Common myeloid progenitor, CD34-positive (primary cell): ENCODE measurements at regions not wholly inside any gene's neighbourhood (a gene's known extent, or its start where the extent isn't known, plus 50 kb on each side); places are given as distances from the start of the nearest gene placed in this dataset.

Experiments
- CTCF ChIA-PET: fragments of 350-600 bp; sonication (Branson Sonifier 250); formaldehyde crosslinking; loops from one replicate; lab custom pipeline; 2021; ENCODE audit warnings: antibody characterized with exemption; lab: Charles Lee
- POLR2A ChIA-PET: fragments of 350-600 bp; sonication (Branson Sonifier 250); formaldehyde crosslinking; loops from one replicate; lab custom pipeline; 2021; ENCODE audit warnings: antibody characterized with exemption; lab: Charles Lee
- DNase-seq, 3 donors: peaks; one replicate each; pipeline versions ENCODE4 v3.0.0 to v3.0.0-alpha.2; 2013
- H3K27ac ChIP-seq, 2 experiments: 1 replicate in 1 of 2; 2 replicates in 1 of 2; pipeline ENCODE4 v1.7.0; 2013; ENCODE audit warnings: inconsistent platforms in 2 of 2, low read length in 2 of 2, mild to moderate bottlenecking in 2 of 2, low read depth in 1 of 2, moderate library complexity in 1 of 2; ENCODE audit not compliant: severe bottlenecking in 2 of 2, insufficient read depth in 1 of 2, poor library complexity in 1 of 2
- H3K27me3 ChIP-seq, 5 experiments: replicated peaks in 2 of 5; 1 replicate in 3 of 5; 2 replicates in 2 of 5; pipeline versions ENCODE4 v1.6.1 to v1.7.0; 2013; ENCODE audit warnings: low read length in 4 of 5, mild to moderate bottlenecking in 2 of 5, moderate library complexity in 2 of 5, inconsistent platforms in 1 of 5; ENCODE audit not compliant: insufficient read depth in 5 of 5, control insufficient read depth in 4 of 5
- H3K36me3 ChIP-seq, 4 experiments: 1 replicate in 2 of 4; 2 replicates in 2 of 4; pipeline versions ENCODE4 v1.6.1 to v1.7.0; 2013; ENCODE audit warnings: low read length in 3 of 4, control low read depth in 1 of 4, mild to moderate bottlenecking in 1 of 4; ENCODE audit not compliant: control insufficient read depth in 4 of 4, insufficient read depth in 4 of 4
- H3K4me1 ChIP-seq, 4 experiments: 1 replicate in 3 of 4; 2 replicates in 1 of 4; pipeline versions ENCODE4 v1.6.1 to v1.7.1; 2013; ENCODE audit warnings: low read length in 3 of 4, mild to moderate bottlenecking in 3 of 4, control low read depth in 1 of 4, inconsistent platforms in 1 of 4, moderate library complexity in 1 of 4; ENCODE audit not compliant: control insufficient read depth in 4 of 4, insufficient read depth in 4 of 4; ENCODE audit errors: control extremely low read depth in 1 of 4
- H3K4me3 ChIP-seq, 7 experiments: 1 replicate in 4 of 7; 2 replicates in 3 of 7; pipeline versions ENCODE4 v1.5.1 to v1.7.0; 2013; ENCODE audit warnings: mild to moderate bottlenecking in 7 of 7, low read length in 6 of 7, moderate library complexity in 6 of 7, inconsistent platforms in 2 of 7, low read depth in 2 of 7, control low read depth in 1 of 7; ENCODE audit not compliant: insufficient read depth in 4 of 7, control insufficient read depth in 1 of 7; ENCODE audit errors: extremely low read depth in 1 of 7
- H3K9me3 ChIP-seq, 5 experiments: 1 replicate in 4 of 5; 2 replicates in 1 of 5; pipeline versions ENCODE4 v1.6.1 to v1.7.1; 2013; ENCODE audit warnings: low read length in 4 of 5, mild to moderate bottlenecking in 2 of 5, inconsistent platforms in 1 of 5, low read depth in 1 of 5, moderate library complexity in 1 of 5; ENCODE audit not compliant: control insufficient read depth in 4 of 5, insufficient read depth in 2 of 5; ENCODE audit errors: control extremely low read depth in 1 of 5
- WGBS: methylation state at CpG from one replicate; pipeline ENCODE4 v1.1.5; 2013; ENCODE audit not compliant: insufficient coverage; 5-methylcytosine and 5-hydroxymethylcytosine counted together

DNA sequence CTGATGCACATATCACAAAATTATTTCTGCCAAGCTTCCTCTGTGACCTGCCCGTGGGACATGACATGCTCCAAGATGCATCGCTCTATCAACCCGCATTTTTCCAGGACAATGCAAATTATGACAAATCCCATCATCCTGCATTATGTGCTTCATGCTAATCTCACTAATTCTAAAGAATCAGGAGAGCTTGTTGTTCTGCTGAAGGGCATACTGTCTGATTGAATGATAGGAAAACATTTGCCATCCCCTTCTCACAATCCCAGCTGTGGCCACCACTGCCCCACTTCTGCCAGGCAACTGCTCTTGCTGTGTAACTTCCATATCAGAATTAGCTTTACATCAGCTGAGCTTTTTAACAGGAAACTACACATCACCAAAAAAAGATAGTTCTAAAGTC, 203.5 kb upstream of the NANOGP8 start:
- Histone ChIP-seq H3K27ac (no peak overlapping the region), H3K4me1 (no peaks in the 10 kb centered on the region), H3K9me3 (no peaks in the 10 kb centered on the region), H3K27me3 (no peaks in the 10 kb centered on the region), H3K4me3 (no peak overlapping the region), H3K36me3 (no peaks in the 10 kb centered on the region)
- WGBS: 100% methylated on average over 1 of the region's 3 CpGs
- CTCF ChIA-PET: interaction anchor here (0.6 to 3.4 kb wide), 5 partner anchors 17 to 1497 kb away, joined by 3 to 68 read pairs (median 5); no protein-coding TSS in a partner anchor
- no peak for DNase-seq
- POLR2A ChIA-PET: interaction anchor here (1.1 kb wide), 1 partner anchor 156 kb away, joined by 3 read pairs; no protein-coding TSS in a partner anchor

DNA sequence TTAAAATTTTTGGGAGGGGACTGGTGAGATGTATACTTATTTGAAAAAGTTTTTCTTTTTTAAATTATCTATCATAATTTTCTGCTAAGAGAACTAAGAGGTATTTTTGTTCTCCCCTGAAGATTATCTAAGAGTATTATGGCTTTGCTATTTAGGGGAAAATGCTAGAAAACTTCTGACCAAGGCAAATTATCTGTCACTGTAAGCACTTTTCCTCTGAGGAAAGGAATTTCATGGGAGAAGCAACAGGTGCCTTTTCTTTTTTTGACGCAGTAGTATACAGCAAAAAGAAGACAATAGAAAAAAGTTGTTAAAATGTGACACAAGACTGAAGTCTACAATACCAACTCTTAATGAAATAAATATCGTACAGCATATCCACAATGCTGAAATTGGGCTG, 201.6 kb upstream of the NANOGP8 start:
- ChIA-PET CTCF (no interaction called here), POLR2A (no interaction called here)
- no peak overlapping the region for H3K4me3 ChIP-seq
- H3K27ac ChIP-seq: no peak overlapping the region
- H3K36me3 ChIP-seq: no peaks in the 10 kb centered on the region
- H3K4me1 ChIP-seq: no peaks in the 10 kb centered on the region
- no peaks in the 10 kb centered on the region for H3K27me3 ChIP-seq
- peaks cover 0 to 2% (median 0%) of the 10 kb centered on the region in 5 experiments for H3K9me3 ChIP-seq
- no CpG with 5 or more reads among the region's 2 CpGs for WGBS
- no peak for DNase-seq

DNA sequence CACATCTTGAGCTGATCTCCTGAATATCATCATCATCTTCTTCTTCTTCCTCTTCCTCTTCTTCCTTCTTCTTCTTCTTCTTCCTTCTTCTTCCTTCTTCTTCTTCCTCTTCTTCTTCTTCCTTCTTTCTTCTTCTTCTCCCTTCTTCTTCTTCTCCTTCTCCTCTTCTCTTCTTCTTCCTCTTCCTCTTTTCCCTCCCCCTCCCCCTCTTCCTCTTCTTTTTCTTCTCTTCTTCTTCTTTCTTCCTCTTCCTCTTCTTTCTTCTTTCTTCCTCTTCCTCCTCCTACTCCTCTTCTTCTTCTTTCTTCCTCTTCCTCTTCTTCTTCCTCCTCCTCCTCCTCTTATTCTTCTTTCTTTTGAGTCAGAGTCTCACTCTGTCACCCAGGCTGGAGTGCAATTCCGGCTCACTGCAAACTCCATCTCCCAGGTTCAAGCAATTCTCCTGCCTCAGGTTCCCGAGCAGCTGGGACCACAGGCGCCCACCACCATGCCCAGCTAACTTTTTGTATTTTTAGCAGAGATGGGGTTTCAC, 197.9 kb upstream of the NANOGP8 start:
- H3K9me3 ChIP-seq: peaks cover 0 to 9% (median 5%) of the 10 kb centered on the region in 5 experiments
- 95% methylated on average over 3 of the region's 3 CpGs for WGBS
- ChIA-PET POLR2A (interaction anchor here (0.7 kb wide), 1 partner anchor 151 kb away, joined by 3 read pairs; no protein-coding TSS in a partner anchor), CTCF (no interaction called here)
- no peak for DNase-seq
- no peak overlapping the region for H3K27ac ChIP-seq
- no peak overlapping the region for H3K4me3 ChIP-seq
- H3K4me1 ChIP-seq: no peaks in the 10 kb centered on the region
- no peaks in the 10 kb centered on the region for H3K36me3 ChIP-seq
- H3K27me3 ChIP-seq: no peaks in the 10 kb centered on the region

DNA sequence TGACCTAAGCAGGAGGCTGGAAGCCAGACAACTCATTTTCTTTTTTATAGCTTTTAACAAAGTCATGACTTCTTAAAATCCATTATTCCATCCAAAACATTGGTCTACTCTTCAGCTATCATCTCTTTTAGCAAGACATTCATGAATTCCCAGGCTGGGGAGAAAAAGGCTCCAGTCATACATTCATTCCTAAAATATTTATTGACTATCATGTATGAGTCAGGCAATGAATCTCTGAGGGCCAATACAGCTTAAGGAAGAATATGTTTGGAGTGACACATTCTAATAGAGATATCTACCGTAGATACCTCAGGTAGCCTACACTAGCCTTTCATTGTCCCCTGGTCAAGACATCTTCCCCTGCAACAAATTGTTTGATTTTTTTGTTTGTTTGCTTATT, 196.4 kb upstream of the NANOGP8 start:
- DNase-seq: no peak

DNA sequence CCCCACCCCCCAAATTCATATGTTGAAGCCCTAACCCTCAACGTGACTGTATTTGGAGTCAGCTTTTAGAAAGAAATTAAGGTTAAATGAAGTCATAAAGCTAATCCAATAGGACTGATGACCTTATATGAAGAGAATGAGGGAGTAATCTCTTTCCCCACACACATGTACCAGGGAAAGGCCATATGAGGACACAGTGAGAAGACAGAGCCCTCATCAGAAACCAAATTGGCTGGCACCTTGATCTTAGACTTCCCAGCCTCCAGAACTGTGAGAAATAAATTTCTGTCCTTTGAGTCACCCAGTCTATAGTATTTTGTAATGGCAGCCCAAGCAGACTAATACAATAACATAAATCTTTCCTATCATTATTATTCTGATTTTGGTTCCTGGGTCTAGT, 194.7 kb upstream of the NANOGP8 start:
- CTCF ChIA-PET: no interaction called here
- no peaks in the 10 kb centered on the region for H3K4me1 ChIP-seq

More for the DNA sequence above, 196.4 kb upstream of the NANOGP8 start:
- H3K27me3 ChIP-seq: no peaks in the 10 kb centered on the region
- ChIA-PET CTCF (interaction anchor here (1.6 kb wide), 1 partner anchor 8 kb away, joined by 7 read pairs; no protein-coding TSS in a partner anchor), POLR2A (no interaction called here)
- no peak overlapping the region for H3K4me3 ChIP-seq
- H3K4me1 ChIP-seq: no peaks in the 10 kb centered on the region
- H3K27ac ChIP-seq: no peak overlapping the region
- H3K36me3 ChIP-seq: no peaks in the 10 kb centered on the region
- H3K9me3 ChIP-seq: peaks cover 0 to 12% (median 10%) of the 10 kb centered on the region in 5 experiments
- no CpG with 5 or more reads among the region's 1 CpG for WGBS

DNA sequence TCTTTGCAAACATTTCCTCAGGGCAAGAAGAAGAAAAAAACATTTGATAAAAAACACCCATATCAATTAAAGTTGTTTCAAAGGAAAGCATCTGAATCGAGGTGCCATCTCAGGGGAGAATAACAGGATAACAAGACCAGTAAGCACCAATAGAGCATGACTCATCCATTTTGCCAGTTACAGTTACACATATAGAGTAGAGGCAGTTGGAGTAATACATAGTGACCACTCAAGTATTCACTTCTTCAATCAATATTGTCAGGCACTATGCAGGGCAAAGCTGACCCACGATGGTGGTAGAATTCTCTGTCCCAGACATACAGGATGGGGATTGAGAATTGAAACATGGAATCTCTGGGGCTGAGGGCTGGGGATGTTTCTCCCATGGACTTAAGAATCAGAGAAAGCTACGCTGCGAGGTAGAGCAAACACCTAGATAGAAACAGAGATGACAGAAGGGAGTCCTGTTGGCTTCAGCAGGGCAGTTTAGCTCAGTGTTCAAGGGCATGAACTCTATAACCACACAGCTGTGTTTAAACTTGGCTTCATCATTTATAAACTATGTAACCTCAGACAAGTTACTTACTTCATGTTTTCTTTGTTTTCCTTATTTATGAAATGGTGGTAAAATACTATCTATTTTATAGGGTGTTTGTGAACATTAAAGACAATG, 186.4 kb upstream of the NANOGP8 start:
- Histone ChIP-seq H3K27me3 (no peaks in the 10 kb centered on the region), H3K27ac (no peak overlapping the region), H3K4me3 (no peak overlapping the region), H3K4me1 (no peaks in the 10 kb centered on the region), H3K36me3 (no peaks in the 10 kb centered on the region), H3K9me3 (peaks cover 0 to 3% (median 0%) of the 10 kb centered on the region in 5 experiments)
- no peak for DNase-seq
- CTCF ChIA-PET: no interaction called here
- 100% methylated on average over 3 of the region's 4 CpGs for WGBS
- POLR2A ChIA-PET: no interaction called here

More for the DNA sequence above, 194.7 kb upstream of the NANOGP8 start:
- Histone ChIP-seq H3K27me3 (no peaks in the 10 kb centered on the region), H3K4me3 (no peak overlapping the region), H3K36me3 (no peaks in the 10 kb centered on the region), H3K27ac (no peak overlapping the region), H3K9me3 (peaks cover 0 to 15% (median 10%) of the 10 kb centered on the region in 5 experiments)
- POLR2A ChIA-PET: no interaction called here
- DNase-seq: no peak
- no CpG with 5 or more reads among the region's 1 CpG for WGBS

DNA sequence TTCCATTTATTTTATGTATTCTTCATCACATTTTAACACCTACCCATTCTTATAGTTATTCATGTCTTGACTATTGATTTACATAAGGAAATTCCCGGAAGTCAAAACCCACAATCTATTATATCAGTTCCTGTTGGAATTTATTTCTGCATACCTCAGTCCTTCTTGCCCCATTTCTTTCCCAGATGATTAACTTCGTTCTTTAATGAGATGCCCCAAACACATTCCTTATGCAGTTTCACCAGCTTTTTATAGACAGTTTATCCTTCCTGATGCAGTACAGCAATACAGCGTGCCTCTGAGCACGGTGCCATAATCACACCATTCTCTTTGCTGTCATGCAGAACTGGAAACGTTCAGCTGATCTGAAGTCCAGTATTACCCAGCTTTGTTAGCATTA, 175.8 kb upstream of the NANOGP8 start:
- ChIA-PET CTCF (no interaction called here), POLR2A (no interaction called here)
- no peak for DNase-seq
- H3K36me3 ChIP-seq: no peaks in the 10 kb centered on the region
- H3K4me3 ChIP-seq: no peak overlapping the region
- H3K27me3 ChIP-seq: no peaks in the 10 kb centered on the region
- 84% methylated on average over 4 of the region's 5 CpGs for WGBS
- no peak overlapping the region for H3K27ac ChIP-seq
- H3K4me1 ChIP-seq: no peaks in the 10 kb centered on the region
- no peaks in the 10 kb centered on the region for H3K9me3 ChIP-seq
